ENCODE measurements at regions not wholly inside any gene's neighbourhood (a gene's known extent, or its start where the extent isn't known, plus 50 kb on each side); places are given as distances from the start of the nearest gene placed in this dataset.

DNA sequence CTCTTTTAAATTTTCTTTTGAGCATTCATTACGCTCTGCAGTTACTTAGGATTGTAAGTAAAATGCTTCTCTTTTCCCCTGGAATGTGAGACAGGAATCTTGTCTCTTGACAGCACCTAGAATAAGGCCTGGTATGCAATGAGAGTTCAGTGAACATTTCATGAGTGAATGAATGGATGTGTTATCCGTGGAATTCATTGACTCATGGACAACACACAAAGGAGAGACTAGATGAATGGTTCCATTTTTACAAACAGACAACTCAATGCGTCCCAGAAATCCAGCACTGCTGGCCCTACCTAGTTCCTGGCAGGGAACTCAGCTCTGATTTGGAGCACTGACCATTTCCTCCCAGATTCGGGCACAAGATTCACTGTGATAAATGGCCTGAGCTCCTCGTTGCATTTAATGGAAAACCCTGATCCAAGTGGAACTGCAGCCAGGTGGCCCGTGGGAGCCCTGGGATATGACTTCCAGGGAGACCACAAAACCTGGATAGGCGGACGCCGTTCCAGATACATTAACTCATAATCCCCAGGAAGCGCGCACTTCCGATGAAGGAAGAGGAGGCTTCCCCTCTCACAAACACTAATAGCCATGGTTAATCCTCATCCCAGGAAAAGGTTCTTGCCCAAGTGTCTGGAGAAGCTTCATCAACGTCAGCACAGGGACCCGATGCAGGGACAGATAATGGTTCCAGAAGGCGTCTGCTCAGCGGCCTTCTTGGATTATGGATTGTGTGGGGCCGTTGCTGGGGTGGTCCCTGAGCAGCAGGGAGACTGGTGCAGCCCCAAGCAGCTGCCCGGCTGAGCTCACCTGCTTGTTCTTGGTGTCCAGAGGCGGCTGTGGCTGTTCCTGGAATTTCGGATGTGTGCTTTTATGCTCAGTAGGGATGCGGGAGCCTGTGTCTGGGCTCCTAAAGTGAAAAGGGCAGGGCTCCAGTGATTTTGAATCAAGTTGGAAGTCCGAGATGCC, 211.1 kb upstream of the TSHZ3 start:
- no peak for DNase-seq

DNA sequence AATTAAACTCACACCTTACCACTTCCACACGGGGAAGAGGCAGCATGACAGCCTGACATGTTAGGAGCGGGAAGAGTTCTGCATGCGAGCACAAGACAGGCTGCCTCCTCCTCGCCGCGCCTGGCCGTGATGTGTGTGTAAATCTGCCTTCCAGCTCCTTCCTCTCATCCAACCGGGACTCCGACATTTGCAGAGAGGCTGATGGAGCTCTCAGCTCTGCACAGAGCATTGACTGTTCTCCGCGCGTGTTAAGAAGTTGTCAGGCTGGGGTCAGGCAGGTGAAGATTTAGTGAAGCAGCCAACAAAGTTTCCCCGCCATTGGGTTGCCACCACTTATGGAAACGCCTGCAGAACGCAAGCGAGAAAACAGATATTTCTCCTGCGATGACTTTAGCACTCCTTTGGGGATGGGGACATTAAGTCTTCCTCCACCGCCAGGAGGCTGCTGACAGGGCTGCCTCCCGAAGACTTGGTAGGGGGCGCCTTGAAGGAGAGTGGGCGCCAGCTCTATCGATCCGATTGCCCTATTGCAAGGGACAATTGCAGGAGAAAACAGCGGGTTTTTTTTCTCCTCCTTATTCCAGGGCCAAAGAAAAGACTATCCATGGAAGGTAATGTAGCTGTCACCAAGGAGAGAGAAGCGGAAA, 213.9 kb upstream of the TSHZ3 start:
- DNase-seq, result no peak

GRCh38 chr19:31567776-31568175, 218.5 kb upstream of the TSHZ3 start:
- no peak for DNase-seq

DNA sequence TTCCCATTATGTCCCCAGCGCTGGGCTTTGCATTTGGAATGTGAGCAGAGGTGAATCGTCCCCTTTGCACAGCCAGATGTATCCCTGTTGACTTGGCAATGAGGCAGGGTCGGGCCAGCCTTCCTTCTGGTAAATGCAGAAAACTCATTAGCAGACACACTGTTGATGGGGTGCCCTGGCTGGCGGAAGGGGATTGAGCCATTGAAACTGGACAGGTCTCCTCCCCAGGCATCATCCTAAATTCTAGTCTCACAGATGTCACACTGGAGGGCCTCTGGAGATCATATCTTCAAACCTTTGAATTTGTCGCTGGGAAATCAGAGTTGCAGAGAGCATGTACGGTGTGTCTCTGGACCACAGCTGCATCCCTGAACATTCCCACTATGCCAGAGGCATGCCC, 219.5 kb upstream of the TSHZ3 start:
- DNase-seq, result no peak

DNA sequence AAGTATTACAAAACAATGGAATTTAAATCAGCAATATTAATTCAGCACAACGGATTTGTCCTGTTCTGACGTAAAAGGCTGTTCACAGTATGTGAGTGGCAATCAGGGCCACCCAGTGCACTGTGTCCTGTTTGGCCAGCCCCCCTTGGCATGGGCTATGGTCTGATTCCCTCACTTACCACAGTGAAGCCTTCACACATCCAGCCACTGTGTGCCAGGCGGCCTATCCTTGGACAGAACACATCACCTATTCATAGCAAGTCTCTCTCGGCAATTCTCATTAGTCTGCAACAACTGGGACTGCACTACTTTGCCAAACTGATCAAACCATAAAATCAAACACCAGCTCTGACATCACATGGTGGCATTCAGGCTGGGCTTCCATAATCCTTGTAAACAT, 221.5 kb upstream of the TSHZ3 start:
- peak in 1 of 2 donors; percentile 19 for DNase-seq

DNA sequence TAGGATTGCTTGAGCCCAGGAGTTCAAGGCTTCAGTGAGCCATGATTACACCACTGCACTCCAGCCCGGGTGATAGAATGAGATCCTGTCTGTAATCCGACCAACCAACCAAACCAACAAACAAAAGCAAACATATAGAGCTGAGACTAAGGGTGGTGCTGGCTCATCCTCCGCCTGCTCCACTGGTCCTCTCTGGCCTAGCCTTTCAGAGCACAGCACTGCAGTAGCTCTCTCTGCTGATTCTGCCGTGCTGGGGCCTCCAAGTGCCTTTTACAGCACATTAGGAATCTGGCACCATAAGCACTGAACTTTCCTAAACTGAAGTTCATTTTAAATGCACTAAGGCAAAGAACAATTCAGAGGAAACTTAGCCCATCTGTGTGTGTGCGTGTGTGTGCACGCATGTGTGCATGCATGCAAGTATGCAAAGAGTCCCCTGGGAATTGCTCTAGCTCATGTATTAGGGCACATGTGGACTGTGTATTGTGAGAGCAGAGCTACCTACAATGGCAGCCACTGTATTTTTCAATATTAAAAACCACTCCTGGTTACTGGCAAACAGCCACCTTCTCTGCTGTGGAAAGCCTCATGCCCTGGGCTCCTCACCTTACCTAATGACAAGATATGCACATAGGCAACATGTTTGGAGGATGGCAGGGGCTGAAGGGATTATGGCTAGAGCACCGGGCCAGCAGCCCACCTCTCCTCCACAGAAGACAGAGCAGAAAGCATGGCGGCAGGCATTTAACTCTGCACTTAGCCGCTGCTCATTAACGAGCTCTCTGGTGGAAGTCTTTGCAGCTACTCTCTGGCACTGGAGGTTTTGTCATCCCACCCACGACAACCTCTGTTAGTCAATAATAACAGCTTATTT, 223.1 kb upstream of the TSHZ3 start:
- DNase-seq, result no peak

DNA sequence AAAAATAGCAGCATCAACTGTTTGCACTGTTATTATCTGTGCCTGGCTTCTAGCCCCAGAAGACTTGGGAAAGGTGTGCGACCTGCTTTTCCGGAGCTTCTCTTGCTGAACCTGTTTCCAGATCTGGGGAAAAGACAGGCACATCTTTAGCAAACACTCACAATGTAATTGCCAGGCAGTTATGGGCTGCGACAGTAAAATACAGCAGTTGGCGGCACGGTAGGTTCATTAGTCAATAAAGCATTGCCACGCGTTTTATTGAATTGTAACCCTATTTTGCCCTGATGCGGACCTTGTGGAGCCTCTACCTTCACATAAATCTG, 223.7 kb upstream of the TSHZ3 start:
- DNase-seq, result no peak

DNA sequence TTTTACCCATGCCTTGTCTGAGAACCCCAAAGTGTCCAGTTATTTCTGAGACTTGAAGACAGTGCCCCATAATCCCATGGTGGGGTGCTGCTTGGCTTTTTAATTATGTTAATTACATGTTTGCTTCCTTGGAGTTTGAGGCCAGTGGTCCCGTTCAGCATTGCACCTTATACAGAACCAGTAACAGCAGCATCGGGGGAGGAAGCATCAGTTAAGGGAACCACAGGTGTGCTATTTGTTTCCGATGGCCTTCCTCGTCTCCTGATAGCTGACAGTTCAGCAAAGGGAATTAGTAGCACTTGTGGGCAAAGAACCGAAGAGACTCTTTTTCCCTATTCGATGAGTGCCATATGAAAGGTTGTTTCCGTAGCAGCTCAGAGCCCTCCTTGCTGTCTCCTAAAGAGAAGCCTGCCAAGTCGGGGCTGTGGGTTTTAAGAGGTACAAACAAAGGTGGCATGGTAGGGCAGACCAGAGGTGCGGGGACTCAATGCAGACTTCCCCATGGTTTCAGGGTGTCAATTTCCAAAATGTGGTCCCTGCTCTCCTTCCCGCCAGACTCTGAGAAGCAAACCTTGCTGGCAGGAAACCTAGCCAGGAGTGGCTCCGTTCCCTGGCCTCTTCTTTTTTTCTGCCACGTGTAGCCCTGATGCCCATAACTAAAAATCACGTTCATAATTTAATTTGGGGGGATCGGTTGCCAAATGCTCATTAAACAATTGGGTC, 225.2 kb upstream of the TSHZ3 start:
- DNase-seq, result no peak

DNA sequence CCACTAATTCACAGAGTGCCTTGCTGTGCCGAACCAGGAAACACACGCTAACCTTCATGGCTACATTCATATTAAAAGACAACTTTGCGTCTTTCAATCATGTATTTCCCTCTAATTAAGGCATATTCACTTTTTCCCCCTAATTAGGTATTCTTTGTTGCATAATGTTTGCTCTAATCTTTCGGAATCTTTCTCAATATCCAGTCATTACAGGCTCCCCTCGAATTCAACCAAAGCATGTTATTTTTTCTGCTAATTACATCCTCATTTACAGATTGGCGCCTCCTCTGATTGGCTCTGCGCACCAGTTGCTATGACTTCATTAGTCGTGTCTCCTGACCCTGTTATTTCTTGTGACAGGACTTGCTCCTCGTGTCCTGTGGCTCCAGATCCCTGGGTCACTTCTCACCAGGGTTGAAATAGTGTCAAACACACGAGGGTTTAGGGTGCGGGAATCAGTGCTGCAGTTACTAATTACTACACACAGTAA, 226.7 kb upstream of the TSHZ3 start:
- DNase-seq, result no peak

- no peak for DNase-seq
Measured at GRCh38 chr19:31578326-31578725, 229.1 kb upstream of the TSHZ3 start.

GRCh38 chr19:31583148-31583547, 233.9 kb upstream of the TSHZ3 start:
- peak; percentile 55 to 68 for DNase-seq

- DNase-seq, result no peak
Measured at GRCh38 chr19:31586282-31586681, 237.0 kb upstream of the TSHZ3 start.

GRCh38 chr19:31589109-31589508, 239.9 kb upstream of the TSHZ3 start:
- no peak for DNase-seq

DNA sequence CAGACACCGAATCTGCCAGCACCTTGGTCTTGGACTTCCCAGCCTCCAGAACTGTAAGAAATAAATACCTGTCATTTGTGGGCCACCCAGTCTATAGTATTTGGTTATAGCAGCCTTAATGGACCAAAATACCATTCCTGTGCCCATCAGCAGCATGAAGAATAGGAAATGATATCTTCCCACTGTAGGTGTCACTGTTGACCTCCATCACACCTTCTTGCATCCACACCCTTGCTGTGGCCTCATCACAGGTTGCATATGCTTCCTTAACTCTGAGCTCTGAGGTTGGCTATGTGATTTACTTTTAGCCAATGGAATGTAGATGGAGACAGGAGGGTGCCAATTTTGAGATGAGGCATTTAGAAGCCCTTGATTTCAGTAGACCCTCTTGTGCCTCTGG, 242.0 kb upstream of the TSHZ3 start:
- no peak for DNase-seq

DNA sequence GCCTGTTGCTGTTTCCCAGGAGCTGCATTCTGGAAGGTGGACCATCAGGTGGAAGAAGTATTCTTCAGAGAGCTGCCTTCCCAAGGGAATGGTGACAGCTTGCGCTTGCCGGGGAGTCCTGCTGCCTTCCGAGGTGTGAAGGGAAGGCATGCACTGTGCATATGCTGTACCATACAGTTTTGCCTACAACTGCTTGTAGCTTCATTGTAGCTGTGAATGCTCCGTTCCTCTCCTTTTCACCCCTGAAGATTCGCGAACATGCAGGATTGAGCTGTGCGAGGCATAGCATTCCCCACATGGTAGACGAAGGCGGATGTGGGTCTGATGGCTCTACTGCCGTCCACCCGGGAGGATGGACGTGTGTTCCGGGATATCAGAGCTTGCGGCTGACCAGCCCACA, 243.2 kb upstream of the TSHZ3 start:
- DNase-seq, result no peak

DNA sequence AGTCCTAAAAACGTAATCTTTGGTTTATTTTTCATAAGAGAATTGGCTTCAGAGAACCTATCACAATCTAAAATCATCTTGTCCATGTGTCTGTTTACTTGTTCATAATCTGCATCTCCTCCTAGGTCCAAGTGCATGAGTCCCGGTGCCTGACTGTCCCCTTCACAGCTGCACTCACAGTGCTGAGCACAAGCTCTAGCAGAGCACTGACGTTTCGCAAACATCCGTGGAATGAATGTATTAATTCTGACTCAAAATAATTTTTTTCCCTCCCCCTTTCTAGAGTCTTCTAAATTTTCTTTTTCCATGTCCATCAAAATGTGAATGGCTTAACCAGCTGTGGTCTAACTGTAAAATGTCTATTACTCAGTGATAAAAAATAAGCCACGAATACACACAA, 245.5 kb upstream of the TSHZ3 start:
- no peak for DNase-seq

DNA sequence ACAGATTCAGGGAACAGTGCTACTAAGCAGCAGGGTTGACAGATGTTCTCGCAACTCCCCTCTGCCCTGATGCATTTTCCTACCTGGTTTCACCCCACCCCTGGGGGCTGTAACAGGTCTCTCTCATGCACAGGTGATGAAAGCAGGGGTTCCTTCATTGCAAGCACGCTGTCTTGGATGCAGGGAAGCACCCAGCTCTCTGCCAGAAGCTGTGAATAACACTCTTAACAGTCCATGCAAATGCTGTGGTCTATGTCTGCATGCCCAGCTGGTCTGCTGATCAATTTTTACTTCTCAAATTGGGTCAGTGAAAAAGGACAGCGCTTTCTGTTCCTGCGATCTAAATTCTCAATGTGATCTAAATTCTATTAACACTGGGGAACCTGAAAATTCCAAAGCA, 246.3 kb upstream of the TSHZ3 start:
- DNase-seq, result no peak

DNA sequence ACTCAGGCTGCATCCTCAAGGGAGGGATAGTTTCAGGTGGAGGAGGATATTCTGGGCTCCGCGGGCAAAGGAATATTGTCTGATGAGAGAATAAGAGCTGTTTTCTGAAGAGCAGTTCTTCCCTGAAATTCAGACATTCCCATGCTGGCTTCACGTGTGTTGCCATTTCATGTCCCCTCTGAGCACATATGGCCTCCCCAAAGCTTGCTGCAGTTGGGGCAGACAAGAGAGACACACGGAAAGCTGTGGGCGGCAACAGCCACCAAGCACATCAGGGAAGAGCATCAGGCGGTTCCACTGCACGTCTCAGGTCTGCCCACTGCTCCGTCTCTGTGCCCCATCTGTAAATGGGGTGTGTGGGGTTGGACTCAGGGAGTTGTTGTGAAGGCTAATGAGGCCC, 247.5 kb upstream of the TSHZ3 start:
- no peak for DNase-seq

DNA sequence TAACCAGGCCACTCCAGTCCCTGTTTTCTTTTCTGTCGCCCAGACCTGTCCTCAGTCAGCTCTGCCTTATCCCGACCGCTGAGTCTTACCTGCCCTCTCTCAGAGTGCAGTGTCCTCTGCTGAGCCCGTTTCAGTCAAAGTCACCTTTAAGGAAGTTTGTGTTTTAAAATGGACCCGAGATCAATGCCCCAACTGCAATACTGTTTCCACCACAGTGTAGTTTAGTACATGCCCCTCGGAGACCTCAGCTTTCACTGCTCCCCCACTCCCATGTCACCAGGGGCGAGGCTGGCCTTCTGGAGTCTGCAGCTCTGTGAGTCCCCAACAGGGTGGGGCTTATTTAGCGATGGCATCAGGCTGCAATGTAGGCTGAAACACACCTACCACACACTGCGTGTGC, 248.4 kb upstream of the TSHZ3 start:
- no peak for DNase-seq

DNA sequence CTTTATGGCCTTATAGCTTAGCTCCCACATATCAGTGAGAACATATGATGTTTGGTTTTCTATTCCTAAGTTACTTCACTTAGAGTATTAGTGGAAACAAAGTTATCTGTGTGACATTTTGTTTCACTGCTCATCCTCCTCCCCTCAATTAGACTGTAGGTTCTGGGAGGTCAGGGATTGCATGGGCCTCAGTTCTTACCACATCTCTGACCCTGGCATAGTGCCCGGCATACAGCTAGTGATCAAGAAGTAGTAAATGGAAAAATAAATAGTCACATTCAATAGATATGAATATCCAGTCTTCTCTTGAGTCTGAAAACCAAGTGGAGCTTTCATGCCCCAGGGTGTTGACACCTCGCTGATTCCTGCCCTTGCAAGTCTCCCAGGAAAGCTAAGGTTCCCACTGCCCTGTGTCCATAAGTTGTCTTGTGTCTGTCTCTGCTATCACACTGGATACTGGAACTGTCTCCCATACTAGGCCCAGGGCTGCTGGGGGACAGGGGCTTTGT, 249.5 kb upstream of the TSHZ3 start:
- DNase-seq, result no peak

- no peak for DNase-seq
Measured at GRCh38 chr19:31600731-31601295, 251.6 kb upstream of the TSHZ3 start.

Data from right lung (tissue), 2 donors.